ENCODE measurements at regions not wholly inside any gene's neighbourhood (a gene's known extent, or its start where the extent isn't known, plus 50 kb on each side); places are given as distances from the start of the nearest gene placed in this dataset.
"Not testable (repeated sequence)": the region's sequence is repeated elsewhere in the genome, so short reads cannot be mapped to it uniquely, and the experiment has no call there.

GRCh38 chr20:58032599-58032998 is 195.9 kb downstream of the ANKRD60 start:
- no peaks in the 10 kb centered on the region for H3K36me3 ChIP-seq (ENCODE audit: low read length)
- no peaks in the 10 kb centered on the region for H3F3A ChIP-seq (ENCODE audit: insufficient read depth)
- no peak overlapping the region for H3K27ac ChIP-seq (ENCODE audit: low read depth, low read length)
- H3K79me2 ChIP-seq (ENCODE audit: insufficient read depth, low read length), result no peaks in the 10 kb centered on the region
- H2AFZ ChIP-seq (ENCODE audit: low read depth, low read length, severe bottlenecking), result no peak overlapping the region
- H3K9me2 ChIP-seq (replicated peaks; ENCODE audit: insufficient read depth, low read length), result no peaks in the 10 kb centered on the region
- H3K27me3 ChIP-seq (ENCODE audit: low read length), result no peaks in the 10 kb centered on the region
- no peak overlapping the region for H3K4me3 ChIP-seq (ENCODE audit: insufficient read depth, low read length, poor library complexity, severe bottlenecking)
- H3K9me3 ChIP-seq (ENCODE audit: insufficient read depth, low read length), result no peaks in the 10 kb centered on the region
- no peak for TF ChIP-seq EZH2phosphoT487 (conservative IDR thresholded peaks at IDR 0.05; ENCODE audit: low read length)
- H4K20me1 ChIP-seq (ENCODE audit: low read depth, low read length), result no peaks in the 10 kb centered on the region
- H3K4me2 ChIP-seq (ENCODE audit: low read depth, low read length, poor library complexity, severe bottlenecking), result no peak overlapping the region
- H3K9ac ChIP-seq (ENCODE audit: low read length), result no peak overlapping the region

- not testable (repeated sequence) for H3K4me2 ChIP-seq (ENCODE audit: low read depth, low read length, poor library complexity, severe bottlenecking); H3K9ac ChIP-seq (ENCODE audit: low read length); H3K27ac ChIP-seq (ENCODE audit: low read depth, low read length); H3K9me3 ChIP-seq (ENCODE audit: insufficient read depth, low read length); H3K9me2 ChIP-seq (replicated peaks; ENCODE audit: insufficient read depth, low read length); H3K36me3 ChIP-seq (ENCODE audit: low read length); H3F3A ChIP-seq (ENCODE audit: insufficient read depth); H2AFZ ChIP-seq (ENCODE audit: low read depth, low read length, severe bottlenecking); H3K4me3 ChIP-seq (ENCODE audit: insufficient read depth, low read length, poor library complexity, severe bottlenecking); H3K27me3 ChIP-seq (ENCODE audit: low read length); H3K79me2 ChIP-seq (ENCODE audit: insufficient read depth, low read length); H4K20me1 ChIP-seq (ENCODE audit: low read depth, low read length)
These were observed 197.1 kb downstream of the ANKRD60 start for GRCh38 chr20:58031350-58031749.

DNA sequence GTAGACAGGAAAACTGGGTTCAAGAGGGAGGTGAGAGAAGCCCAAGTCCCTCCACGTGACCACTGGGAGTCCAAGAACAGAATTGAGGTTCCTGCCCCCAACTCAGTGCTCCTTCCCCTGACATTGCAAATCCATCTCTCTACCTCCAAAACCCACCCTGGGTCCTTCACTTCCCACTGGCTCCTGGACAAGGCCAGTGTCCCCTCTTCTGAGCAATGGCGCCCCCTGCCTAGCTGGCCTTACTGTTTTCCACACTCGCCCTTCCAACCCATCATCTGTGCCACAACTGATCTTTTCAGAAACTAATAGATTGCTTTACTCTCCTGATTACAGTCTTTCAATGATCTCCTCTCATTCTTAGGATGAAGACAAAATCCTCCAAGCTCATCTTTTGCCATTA is 200.3 kb downstream of the ANKRD60 start:
- no peaks in the 10 kb centered on the region for H3K36me3 ChIP-seq (ENCODE audit: low read length)
- no peaks in the 10 kb centered on the region for H3F3A ChIP-seq (ENCODE audit: insufficient read depth)
- no peak overlapping the region for H2AFZ ChIP-seq (ENCODE audit: low read depth, low read length, severe bottlenecking)
- H3K9me2 ChIP-seq (replicated peaks; ENCODE audit: insufficient read depth, low read length), result no peaks in the 10 kb centered on the region
- no peak overlapping the region for H3K27ac ChIP-seq (ENCODE audit: low read depth, low read length)
- no peaks in the 10 kb centered on the region for H3K27me3 ChIP-seq (ENCODE audit: low read length)
- no peak overlapping the region for H3K4me2 ChIP-seq (ENCODE audit: low read depth, low read length, poor library complexity, severe bottlenecking)
- no peak overlapping the region for H3K9ac ChIP-seq (ENCODE audit: low read length)
- H3K79me2 ChIP-seq (ENCODE audit: insufficient read depth, low read length), result no peaks in the 10 kb centered on the region
- H3K4me3 ChIP-seq (ENCODE audit: insufficient read depth, low read length, poor library complexity, severe bottlenecking), result no peak overlapping the region
- no peaks in the 10 kb centered on the region for H3K9me3 ChIP-seq (ENCODE audit: insufficient read depth, low read length)
- H4K20me1 ChIP-seq (ENCODE audit: low read depth, low read length), result no peaks in the 10 kb centered on the region
- TF ChIP-seq EZH2phosphoT487 (conservative IDR thresholded peaks at IDR 0.05; ENCODE audit: low read length), result no peak
- TF ChIP-seq, protein P1, sequence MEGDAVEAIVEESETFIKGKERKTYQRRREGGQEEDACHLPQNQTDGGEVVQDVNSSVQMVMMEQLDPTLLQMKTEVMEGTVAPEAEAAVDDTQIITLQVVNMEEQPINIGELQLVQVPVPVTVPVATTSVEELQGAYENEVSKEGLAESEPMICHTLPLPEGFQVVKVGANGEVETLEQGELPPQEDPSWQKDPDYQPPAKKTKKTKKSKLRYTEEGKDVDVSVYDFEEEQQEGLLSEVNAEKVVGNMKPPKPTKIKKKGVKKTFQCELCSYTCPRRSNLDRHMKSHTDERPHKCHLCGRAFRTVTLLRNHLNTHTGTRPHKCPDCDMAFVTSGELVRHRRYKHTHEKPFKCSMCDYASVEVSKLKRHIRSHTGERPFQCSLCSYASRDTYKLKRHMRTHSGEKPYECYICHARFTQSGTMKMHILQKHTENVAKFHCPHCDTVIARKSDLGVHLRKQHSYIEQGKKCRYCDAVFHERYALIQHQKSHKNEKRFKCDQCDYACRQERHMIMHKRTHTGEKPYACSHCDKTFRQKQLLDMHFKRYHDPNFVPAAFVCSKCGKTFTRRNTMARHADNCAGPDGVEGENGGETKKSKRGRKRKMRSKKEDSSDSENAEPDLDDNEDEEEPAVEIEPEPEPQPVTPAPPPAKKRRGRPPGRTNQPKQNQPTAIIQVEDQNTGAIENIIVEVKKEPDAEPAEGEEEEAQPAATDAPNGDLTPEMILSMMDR (IDR thresholded peaks at IDR 0.05; ENCODE audit: insufficient read depth, low read length, poor library complexity, severe bottlenecking), result no peak

GRCh38 chr20:58026361-58026760 is 202.1 kb downstream of the ANKRD60 start:
- Histone ChIP-seq H3K79me2 (ENCODE audit: insufficient read depth, low read length) (no peaks in the 10 kb centered on the region), H3K9me2 (replicated peaks; ENCODE audit: insufficient read depth, low read length) (no peaks in the 10 kb centered on the region), H3K27me3 (ENCODE audit: low read length) (no peaks in the 10 kb centered on the region), H3K36me3 (ENCODE audit: low read length) (no peaks in the 10 kb centered on the region), H4K20me1 (ENCODE audit: low read depth, low read length) (no peaks in the 10 kb centered on the region), H3K9ac (ENCODE audit: low read length) (no peak overlapping the region), H2AFZ (ENCODE audit: low read depth, low read length, severe bottlenecking) (no peak overlapping the region), H3F3A (ENCODE audit: insufficient read depth) (no peaks in the 10 kb centered on the region), H3K27ac (ENCODE audit: low read depth, low read length) (no peak overlapping the region), H3K4me2 (ENCODE audit: low read depth, low read length, poor library complexity, severe bottlenecking) (no peak overlapping the region), H3K4me3 (ENCODE audit: insufficient read depth, low read length, poor library complexity, severe bottlenecking) (no peak overlapping the region), H3K9me3 (ENCODE audit: insufficient read depth, low read length) (no peaks in the 10 kb centered on the region)
- TF ChIP-seq, protein P1 (IDR thresholded peaks at IDR 0.05; ENCODE audit: insufficient read depth, low read length, poor library complexity, severe bottlenecking), result no peak
- TF ChIP-seq EZH2phosphoT487 (conservative IDR thresholded peaks at IDR 0.05; ENCODE audit: low read length), result no peak
